ENCODE measurements at regions not wholly inside any gene's neighbourhood (a gene's known extent, or its start where the extent isn't known, plus 50 kb on each side); places are given as distances from the start of the nearest gene placed in this dataset.
"Not testable (repeated sequence)": the region's sequence is repeated elsewhere in the genome, so short reads cannot be mapped to it uniquely, and the experiment has no call there.

DNA sequence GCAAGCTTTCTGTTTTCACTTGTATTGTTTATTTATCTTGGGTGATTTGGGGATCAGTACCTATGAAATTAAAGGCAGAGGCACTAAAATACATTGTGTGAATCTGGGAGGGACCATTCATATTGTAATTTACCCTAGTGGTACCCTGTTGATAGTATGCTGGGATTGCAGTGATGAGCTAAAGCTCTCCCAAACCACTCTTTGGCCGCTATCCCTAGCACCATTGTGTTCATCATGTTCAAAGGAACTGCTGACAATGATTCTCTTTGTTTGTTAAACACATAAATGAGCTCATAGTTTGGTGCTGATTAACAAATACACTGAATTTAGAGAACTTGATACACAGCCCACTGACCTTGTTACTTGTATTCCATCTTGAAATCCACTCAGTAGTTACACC, 1469.8 kb downstream of the CDH11 start:
- Mint-ChIP-seq H3K4me1 (no peaks in the 10 kb centered on the region), H3K9me3 (peaks cover 4 to 11% (median 4%) of the 10 kb centered on the region in 3 donors), H3K36me3 (no peaks in the 10 kb centered on the region), H3K4me3 (no peak overlapping the region), H3K27ac (no peak overlapping the region), H3K27me3 (no peaks in the 10 kb centered on the region)

DNA sequence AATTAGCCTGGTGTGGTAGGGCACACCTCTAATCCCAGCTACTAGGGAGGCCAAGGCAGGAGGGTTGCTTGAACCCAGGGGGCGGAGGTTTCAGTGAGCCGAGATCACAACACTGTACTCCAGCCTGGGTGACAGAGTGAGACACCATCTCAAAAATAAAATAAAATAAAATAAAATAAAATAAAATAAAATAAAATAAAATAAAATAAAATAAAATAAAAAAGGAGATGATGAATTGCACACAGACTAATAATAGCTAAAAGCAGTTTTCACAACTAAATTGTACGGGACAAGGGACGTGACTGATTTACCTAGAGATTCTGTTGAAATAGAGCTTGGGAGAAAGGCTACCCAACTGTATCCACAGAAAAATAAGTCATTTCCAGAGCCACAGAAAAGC, 1471.3 kb downstream of the CDH11 start:
- Mint-ChIP-seq H3K27me3 (no peaks in the 10 kb centered on the region), H3K9me3 (peaks cover 4 to 17% (median 6%) of the 10 kb centered on the region in 3 donors), H3K27ac (no peak overlapping the region), H3K36me3 (no peaks in the 10 kb centered on the region), H3K4me1 (no peaks in the 10 kb centered on the region), H3K4me3 (no peak overlapping the region)

DNA sequence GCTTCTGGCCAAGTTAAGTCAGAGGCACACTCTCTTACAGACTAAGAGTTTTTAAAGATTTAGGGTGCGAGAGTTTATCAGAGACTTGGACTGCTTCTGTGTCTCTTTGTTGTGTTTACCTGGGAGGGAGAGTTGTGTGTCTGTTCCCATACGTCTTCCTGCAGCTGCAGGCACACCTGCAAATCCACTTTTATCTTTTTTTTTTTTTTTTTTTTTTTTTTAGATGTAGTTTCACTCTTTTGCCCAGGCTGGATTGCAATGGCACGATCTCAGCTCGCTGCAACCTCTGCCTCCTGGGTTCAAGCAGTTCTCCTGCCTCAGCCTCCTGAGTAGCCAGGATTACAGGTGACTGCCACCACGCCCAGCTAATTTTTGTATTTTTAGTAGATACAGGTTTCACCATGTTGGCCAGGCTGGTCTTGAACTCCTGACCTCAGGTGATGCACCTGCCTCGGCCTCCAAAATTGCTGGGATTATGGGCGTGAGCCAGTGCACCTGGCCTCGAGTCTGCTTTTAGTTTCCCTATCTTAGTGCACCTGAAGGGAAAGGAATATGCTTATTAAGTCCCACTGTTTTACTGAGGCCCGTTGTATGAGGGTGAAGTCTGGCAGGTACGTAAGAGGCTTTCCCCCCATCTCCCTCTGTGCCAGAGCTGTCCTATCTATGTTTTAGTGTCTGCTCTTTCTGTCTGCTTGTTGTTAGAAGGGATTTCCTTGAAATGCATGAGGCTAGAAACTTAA, 1488.0 kb downstream of the CDH11 start:
- not testable (repeated sequence) for H3K27ac Mint-ChIP-seq

DNA sequence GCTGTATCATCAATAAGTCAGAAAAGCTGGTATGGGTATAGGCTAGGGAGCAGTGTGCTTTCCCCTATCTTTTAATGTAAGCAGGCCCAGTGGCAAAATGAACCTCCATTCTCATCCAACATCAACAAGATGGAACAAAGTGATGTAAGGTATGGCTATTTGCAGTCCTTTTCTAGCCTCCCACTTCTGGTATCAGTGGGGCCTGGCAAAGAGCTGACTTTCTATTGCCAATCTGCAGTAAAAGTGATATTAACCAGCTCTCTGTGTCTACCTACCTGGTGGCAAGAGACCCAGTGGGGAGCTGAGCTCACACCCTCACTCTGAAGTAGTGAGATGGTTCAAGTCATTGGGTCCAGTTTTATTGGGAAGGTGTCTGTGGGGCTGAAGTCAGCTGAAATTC, 1492.6 kb downstream of the CDH11 start:
- H3K27me3 Mint-ChIP-seq: no peaks in the 10 kb centered on the region
- H3K27ac Mint-ChIP-seq: no peak overlapping the region
- no peaks in the 10 kb centered on the region for H3K36me3 Mint-ChIP-seq
- H3K4me1 Mint-ChIP-seq: no peaks in the 10 kb centered on the region
- peaks cover 0 to 9% (median 3%) of the 10 kb centered on the region in 3 donors for H3K9me3 Mint-ChIP-seq
- H3K4me3 Mint-ChIP-seq: no peak overlapping the region

More for the DNA sequence above, 1488.0 kb downstream of the CDH11 start:
- H3K36me3 Mint-ChIP-seq, H3K4me3 Mint-ChIP-seq, H3K4me1 Mint-ChIP-seq, H3K27me3 Mint-ChIP-seq: not testable (repeated sequence)
- H3K9me3 Mint-ChIP-seq: peaks cover 0 to 17% (median 8%) of the 10 kb centered on the region in 3 donors

DNA sequence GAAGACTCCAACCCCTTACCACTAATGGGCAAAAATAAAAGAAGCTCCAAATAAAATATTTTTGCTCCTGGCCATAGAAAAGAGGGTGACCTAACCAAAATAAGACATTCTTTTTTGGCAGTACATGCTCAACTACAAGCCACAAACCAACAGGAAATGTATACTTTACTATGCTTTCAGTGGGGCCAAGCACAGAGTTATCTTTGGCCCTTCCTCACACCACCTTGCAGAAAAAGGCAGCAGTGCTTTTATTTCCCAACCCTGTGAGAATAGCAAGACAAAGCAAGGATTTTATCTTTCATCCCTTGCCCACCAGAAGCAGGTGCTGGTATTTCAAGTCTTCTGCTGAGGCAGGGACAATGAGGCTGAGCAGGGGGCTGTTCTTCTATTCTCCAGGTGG, 1493.1 kb downstream of the CDH11 start:
- Mint-ChIP-seq H3K27me3 (no peaks in the 10 kb centered on the region), H3K4me1 (no peaks in the 10 kb centered on the region), H3K9me3 (peaks cover 0 to 10% (median 1%) of the 10 kb centered on the region in 3 donors), H3K4me3 (no peak overlapping the region), H3K27ac (no peak overlapping the region), H3K36me3 (no peaks in the 10 kb centered on the region)

DNA sequence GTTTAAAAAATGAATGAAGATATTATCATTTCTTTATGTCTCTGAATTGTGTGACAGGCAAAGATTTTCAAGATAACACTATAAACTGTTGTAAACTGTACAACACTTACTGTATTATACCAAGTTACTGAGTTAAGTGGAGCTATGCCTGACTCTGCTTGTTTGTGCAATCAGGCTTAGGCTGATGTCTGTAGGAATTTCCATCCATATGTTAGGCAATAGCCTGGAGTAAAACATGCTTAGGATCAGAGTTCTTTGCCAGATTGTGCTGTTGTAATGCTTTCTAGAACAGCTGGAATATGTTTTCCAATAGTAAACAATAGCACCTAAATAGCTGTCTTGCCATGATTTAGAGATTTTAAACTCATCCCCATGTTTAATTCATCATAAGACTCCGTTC, 1496.7 kb downstream of the CDH11 start:
- H3K4me3 Mint-ChIP-seq: no peak overlapping the region
- no peaks in the 10 kb centered on the region for H3K27me3 Mint-ChIP-seq
- H3K4me1 Mint-ChIP-seq: no peaks in the 10 kb centered on the region
- H3K36me3 Mint-ChIP-seq: no peaks in the 10 kb centered on the region
- no peak overlapping the region for H3K27ac Mint-ChIP-seq
- peaks cover 0 to 7% (median 1%) of the 10 kb centered on the region in 3 donors for H3K9me3 Mint-ChIP-seq

DNA sequence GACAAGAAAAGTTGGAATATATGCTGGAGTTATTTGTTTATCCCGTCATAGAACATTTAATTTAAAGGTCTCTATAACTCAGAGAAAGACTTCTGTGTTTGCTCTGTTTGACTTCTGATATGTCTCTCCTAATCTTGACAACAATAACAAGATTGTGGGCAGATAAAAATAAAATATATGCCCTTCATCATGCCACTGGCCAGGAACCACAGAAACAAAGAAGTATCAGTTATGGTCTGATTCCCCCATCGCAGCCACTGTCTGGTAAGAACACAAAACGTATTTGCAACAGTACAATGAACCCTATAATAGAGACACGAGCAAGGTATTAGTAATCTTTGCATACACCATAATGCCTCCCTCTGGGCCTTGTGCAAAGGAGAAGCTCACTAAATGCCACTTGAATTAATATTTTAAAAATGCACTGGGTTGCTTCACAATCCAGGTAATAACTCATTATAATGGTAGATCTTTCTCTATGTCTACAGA, 1498.3 kb downstream of the CDH11 start:
- peaks cover 1 to 8% (median 3%) of the 10 kb centered on the region in 3 donors for H3K9me3 Mint-ChIP-seq
- H3K4me3 Mint-ChIP-seq: no peak overlapping the region
- no peaks in the 10 kb centered on the region for H3K4me1 Mint-ChIP-seq
- no peaks in the 10 kb centered on the region for H3K27me3 Mint-ChIP-seq
- H3K27ac Mint-ChIP-seq: no peak overlapping the region
- no peaks in the 10 kb centered on the region for H3K36me3 Mint-ChIP-seq

DNA sequence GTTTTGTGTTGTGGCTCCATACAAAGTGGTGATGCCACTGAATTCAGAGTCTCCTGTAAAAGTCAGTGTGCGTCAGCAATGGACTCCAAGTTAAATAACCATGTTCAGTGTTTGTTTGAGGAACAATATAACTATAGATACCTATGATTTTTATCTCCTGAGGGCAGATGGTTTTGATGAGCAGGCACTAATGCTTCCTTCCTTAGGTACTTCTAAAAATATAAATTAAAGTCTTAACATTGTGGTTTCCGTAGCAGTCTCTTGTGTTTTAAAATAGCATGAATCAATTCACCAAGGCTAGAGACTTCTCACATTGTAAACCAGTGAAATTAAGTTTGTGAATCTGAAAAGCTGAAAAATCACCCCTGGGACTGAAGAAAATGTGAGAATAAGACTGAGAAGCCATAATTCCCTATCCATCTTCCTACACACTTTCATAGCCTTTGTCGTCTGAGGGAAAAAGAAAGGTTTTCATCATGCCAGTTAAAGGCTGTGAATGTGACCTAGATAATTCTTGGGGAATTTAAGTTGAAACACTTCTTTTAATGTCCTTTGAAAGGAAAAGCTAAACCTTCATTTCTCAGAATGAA, 1502.9 kb downstream of the CDH11 start:
- Mint-ChIP-seq H3K36me3 (no peaks in the 10 kb centered on the region), H3K9me3 (peaks cover 0 to 7% (median 6%) of the 10 kb centered on the region in 3 donors), H3K27ac (no peak overlapping the region), H3K4me1 (no peaks in the 10 kb centered on the region), H3K27me3 (no peaks in the 10 kb centered on the region), H3K4me3 (no peak overlapping the region)

DNA sequence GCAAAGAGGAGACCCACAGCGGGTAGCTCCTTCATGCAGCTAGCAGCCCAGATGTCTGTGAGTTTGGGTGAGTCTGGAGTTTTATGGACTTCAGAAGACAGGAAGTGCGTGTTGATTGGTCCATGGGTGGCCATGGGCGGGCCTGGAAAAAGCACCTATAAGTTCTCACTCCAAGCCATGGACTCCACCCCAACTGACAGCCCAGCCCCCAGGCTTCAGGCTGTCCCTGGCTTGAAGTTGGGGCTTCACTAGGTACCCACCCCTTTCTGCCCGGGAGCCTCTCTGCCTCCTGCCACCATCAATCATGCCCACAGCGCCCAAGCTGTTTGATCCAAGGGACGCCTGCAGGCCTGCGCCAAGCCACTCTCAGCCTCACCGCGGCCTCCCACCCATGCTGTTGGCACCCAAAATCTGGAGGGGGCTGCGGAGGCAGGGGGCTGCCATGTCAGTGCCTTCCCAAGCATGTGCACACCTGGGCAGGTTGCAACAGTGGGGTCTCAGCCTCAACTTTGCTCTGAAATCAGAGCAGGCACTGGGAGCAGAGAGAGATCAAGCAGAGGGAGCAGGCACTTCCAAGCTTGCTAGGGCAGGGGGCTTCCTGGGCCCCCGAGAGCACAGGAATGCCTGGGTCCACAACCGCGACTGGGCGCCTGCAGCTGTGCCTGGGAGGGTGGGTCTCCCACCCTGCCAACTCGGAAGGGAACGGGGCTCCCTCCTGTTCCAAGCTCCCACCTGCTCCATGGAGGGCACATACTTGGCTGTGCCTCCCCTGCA, 1503.7 kb downstream of the CDH11 start:
- no peak overlapping the region for H3K27ac Mint-ChIP-seq
- H3K27me3 Mint-ChIP-seq: no peaks in the 10 kb centered on the region
- no peaks in the 10 kb centered on the region for H3K36me3 Mint-ChIP-seq
- no peaks in the 10 kb centered on the region for H3K4me1 Mint-ChIP-seq
- H3K4me3 Mint-ChIP-seq: no peak overlapping the region
- peaks cover 0 to 13% (median 7%) of the 10 kb centered on the region in 3 donors for H3K9me3 Mint-ChIP-seq

DNA sequence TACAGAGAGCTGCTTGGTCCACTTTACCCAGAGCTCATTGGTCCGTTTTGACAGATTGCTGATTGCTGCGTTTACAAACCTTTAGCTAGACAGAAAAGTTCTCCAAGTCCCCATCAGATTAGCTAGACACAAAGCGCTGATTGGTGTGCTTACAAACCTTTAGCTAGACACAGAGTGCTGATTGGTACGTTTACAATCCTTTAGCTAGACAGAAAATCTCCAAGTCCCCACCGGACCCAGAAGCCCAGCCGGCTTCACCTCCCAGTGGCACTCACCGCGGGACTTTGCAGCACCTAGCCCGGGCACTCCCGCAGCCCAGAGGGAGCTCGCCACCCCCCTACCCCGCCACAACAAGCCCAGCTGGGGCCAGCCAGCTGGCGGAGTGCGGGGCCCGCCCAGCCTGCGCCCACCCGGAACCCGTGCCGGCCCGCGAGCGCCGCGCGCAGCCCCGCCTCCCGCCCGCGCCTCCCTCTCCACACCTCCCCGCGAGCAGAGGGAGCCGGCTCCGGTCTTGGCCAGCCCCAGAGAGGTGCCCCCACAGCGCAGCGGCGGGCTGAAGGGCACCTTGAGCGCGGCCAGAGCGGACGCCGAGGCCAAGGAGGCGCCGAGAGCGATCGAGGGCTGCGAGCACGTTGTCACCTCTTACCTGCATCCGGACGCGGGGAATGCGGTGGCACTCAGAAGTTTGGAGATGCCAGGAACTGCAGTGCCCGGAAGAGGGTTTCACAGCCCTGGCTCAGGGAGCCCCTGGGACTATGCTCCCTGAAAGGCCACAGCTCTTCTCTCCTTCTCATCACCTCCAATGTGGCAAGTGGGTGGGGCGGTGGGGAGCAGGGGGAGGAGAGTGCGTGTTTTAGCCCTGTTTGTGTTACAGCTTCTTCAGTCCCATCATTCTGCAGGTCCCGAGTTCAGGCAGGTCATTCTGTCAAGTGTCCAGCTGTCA, 1504.5 kb downstream of the CDH11 start:
- H3K9me3 Mint-ChIP-seq: peaks cover 0 to 20% (median 7%) of the 10 kb centered on the region in 3 donors
- no peak overlapping the region for H3K4me3 Mint-ChIP-seq
- H3K36me3 Mint-ChIP-seq: no peaks in the 10 kb centered on the region
- H3K4me1 Mint-ChIP-seq: no peaks in the 10 kb centered on the region
- no peak overlapping the region for H3K27ac Mint-ChIP-seq
- no peaks in the 10 kb centered on the region for H3K27me3 Mint-ChIP-seq

DNA sequence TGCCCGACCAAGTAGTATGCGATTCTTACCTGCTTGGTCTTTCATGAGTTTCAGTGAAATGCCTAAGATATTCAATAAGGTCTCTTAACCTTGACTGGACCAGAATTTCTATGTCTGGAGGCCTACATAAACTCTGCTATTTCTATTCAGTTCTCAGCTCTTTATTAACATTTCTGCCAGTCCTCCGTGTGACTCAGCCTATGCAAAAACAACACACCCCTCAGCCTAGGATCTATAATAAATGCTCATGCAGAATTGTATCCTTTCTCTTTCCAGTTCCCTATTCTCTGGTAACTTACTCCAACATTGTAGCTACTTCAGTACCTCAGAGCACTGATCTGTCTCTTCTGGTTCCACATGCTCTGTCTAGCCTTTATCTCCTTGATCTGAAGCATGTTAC, 1507.4 kb downstream of the CDH11 start:
- Mint-ChIP-seq H3K36me3 (no peaks in the 10 kb centered on the region), H3K4me1 (no peaks in the 10 kb centered on the region), H3K4me3 (no peak overlapping the region), H3K9me3 (peaks cover under 1 to 33% (median 9%) of the 10 kb centered on the region in 3 donors), H3K27me3 (no peaks in the 10 kb centered on the region), H3K27ac (no peak overlapping the region)

DNA sequence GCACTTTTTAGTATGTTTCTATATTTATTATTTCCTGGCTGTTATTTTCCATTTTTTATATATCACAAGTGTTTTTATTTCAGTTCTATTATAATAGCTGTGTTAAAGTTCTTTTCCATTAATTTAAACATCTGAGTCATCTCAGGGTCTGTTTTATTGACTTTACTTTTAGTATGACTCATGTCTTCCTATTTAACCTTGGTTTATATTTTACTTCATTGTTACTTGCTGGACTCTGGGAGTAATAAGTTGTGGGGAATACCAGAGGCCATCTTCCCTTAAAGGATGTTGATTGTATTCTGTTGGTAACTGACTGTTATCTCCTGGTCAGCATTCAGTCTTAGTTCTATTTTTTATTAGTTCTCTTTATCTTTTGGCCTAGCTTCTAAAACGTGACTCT, 1508.2 kb downstream of the CDH11 start:
- Mint-ChIP-seq H3K36me3 (peaks cover 1% of the 10 kb centered on the region), H3K4me1 (no peaks in the 10 kb centered on the region), H3K27ac (no peak overlapping the region), H3K4me3 (no peak overlapping the region), H3K27me3 (no peaks in the 10 kb centered on the region), H3K9me3 (peaks cover 3 to 34% (median 7%) of the 10 kb centered on the region in 3 donors)

DNA sequence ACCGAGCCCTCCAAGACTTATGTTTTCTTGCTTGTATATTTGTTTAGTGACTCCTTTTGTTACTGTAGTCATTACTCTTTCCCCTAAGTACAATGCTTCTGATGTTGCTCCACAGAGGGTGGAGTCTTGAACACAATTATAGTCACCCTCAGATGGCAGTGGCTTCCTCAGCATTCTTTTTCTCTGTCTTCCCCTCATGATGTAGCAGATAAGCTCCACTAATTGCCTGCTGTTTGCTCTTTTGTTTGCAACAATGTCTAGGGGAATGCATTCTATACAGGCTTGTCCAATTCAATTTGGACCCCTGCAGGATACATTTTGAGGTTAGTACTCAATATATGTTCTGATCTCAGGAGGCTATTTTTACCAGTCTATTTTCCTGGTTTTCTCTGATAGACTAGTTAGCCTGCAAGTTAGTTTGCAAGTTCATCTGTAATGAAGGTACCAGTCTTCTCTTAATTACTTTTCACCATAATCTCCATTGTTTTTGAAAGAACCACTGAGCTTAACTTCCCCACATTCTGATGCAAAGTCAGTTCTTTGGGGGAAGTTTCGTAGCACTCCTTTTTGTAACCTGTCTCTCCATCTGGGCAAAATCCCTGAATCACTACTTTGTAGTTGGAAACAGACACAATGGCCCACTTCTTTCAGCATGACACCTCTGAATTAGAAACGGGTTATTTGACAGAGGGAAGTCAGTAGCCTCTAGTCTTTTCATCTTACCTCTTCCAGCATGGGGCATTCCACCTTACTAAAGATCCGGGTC, 1509.2 kb downstream of the CDH11 start:
- Mint-ChIP-seq H3K27ac (no peak overlapping the region), H3K36me3 (peaks cover 1% of the 10 kb centered on the region), H3K4me3 (no peak overlapping the region), H3K4me1 (no peaks in the 10 kb centered on the region), H3K9me3 (peaks cover 3 to 33% (median 7%) of the 10 kb centered on the region in 3 donors), H3K27me3 (no peaks in the 10 kb centered on the region)

DNA sequence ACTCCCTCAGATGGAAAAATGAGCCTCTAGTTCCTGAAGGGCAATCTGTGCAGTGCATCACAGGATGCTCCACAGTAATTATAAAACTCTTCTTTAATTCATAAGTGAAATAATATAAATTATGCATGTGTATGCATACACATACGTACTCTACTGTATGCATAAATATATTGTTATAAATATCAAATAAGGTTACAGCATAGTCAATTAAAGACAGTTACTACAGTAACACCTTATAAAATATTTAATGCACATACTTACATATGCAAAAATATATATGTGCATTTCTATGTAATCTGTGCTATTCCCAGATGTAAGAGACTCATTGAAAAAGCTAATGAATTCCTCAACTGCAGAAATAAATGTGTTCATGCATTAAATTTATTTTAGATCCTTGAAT, 1515.1 kb downstream of the CDH11 start:
- Mint-ChIP-seq H3K9me3 (peaks cover 3 to 13% (median 11%) of the 10 kb centered on the region in 3 donors), H3K4me1 (no peaks in the 10 kb centered on the region), H3K4me3 (no peak overlapping the region), H3K27me3 (no peaks in the 10 kb centered on the region), H3K27ac (no peak overlapping the region), H3K36me3 (peaks cover 1% of the 10 kb centered on the region)
